Effector CD4-positive, alpha-beta T cell (primary cell): ENCODE measurements at regions not wholly inside any gene's neighbourhood (a gene's known extent, or its start where the extent isn't known, plus 50 kb on each side); places are given as distances from the start of the nearest gene placed in this dataset.
"Not testable (repeated sequence)": the region's sequence is repeated elsewhere in the genome, so short reads cannot be mapped to it uniquely, and the experiment has no call there.

Experiments
- DNase-seq: peaks from one replicate; pipeline ENCODE4 v3.0.0-alpha.2; 2020

- no peak for DNase-seq
These were observed 91.9 kb upstream of the PRR23C start for GRCh38 chr3:139136469-139137202.

GRCh38 chr3:139140553-139140952 lies 95.9 kb upstream of the PRR23C start:
- no peak for DNase-seq

GRCh38 chr3:139145980-139146379 lies 101.3 kb upstream of the PRR23C start:
- not testable (repeated sequence) for DNase-seq

GRCh38 chr3:139151530-139151929 lies 106.8 kb upstream of the PRR23C start:
- DNase-seq = no peak

GRCh38 chr3:139153434-139153833 lies 108.7 kb upstream of the PRR23C start:
- not testable (repeated sequence) for DNase-seq

- no peak for DNase-seq
These were observed 112.7 kb upstream of the PRR23C start for GRCh38 chr3:139157161-139157932.

GRCh38 chr3:139159356-139159755 lies 114.7 kb upstream of the PRR23C start:
- no peak for DNase-seq

GRCh38 chr3:139173372-139174108 lies 128.8 kb upstream of the PRR23C start:
- DNase-seq = no peak

- no peak for DNase-seq
These were observed 135.8 kb upstream of the PRR23C start for GRCh38 chr3:139180489-139180888.

GRCh38 chr3:139182143-139182542 lies 137.5 kb upstream of the PRR23C start:
- DNase-seq = no peak

GRCh38 chr3:139182598-139182997 lies 137.9 kb upstream of the PRR23C start:
- no peak for DNase-seq

- no peak for DNase-seq
These were observed 140.8 kb upstream of the PRR23C start for GRCh38 chr3:139185527-139185926.

- DNase-seq = no peak
These were observed 142.5 kb upstream of the PRR23C start for GRCh38 chr3:139187154-139187553.

GRCh38 chr3:139187648-139188047 lies 143.0 kb upstream of the PRR23C start:
- no peak for DNase-seq

GRCh38 chr3:139189943-139190342 lies 145.3 kb upstream of the PRR23C start:
- DNase-seq = no peak

- DNase-seq = not testable (repeated sequence)
These were observed 149.4 kb upstream of the MRPS22 start for GRCh38 chr3:139194421-139194820.

- not testable (repeated sequence) for DNase-seq
These were observed 147.7 kb upstream of the MRPS22 start for GRCh38 chr3:139196146-139196545.

- DNase-seq = no peak
These were observed 146.6 kb upstream of the MRPS22 start for GRCh38 chr3:139197251-139197650.

- DNase-seq = no peak
These were observed 145.6 kb upstream of the MRPS22 start for GRCh38 chr3:139198186-139198585.

GRCh38 chr3:139198929-139199328 lies 144.9 kb upstream of the MRPS22 start:
- no peak for DNase-seq

- DNase-seq = no peak
These were observed 144.3 kb upstream of the MRPS22 start for GRCh38 chr3:139199421-139200010.

- no peak for DNase-seq
These were observed 142.2 kb upstream of the MRPS22 start for GRCh38 chr3:139201446-139202225.
